ENCODE measurements at regions not wholly inside any gene's neighbourhood (a gene's known extent, or its start where the extent isn't known, plus 50 kb on each side); places are given as distances from the start of the nearest gene placed in this dataset.

- no peak for TF ChIP-seq ZFX (IDR thresholded peaks at IDR 0.05)
- TF ChIP-seq CTCF (conservative IDR thresholded peaks at IDR 0.05), result no peak
- H3K27ac ChIP-seq, result no peak overlapping the region
Measured at GRCh38 chr5:98529321-98529720, 244.1 kb upstream of the RGMB start.

- H3K27ac ChIP-seq, result no peak overlapping the region
- TF ChIP-seq ZFX (IDR thresholded peaks at IDR 0.05) (no peak), CTCF (conservative IDR thresholded peaks at IDR 0.05) (no peak)
Measured at GRCh38 chr5:98530224-98530623, 243.2 kb upstream of the RGMB start.

- no peak for TF ChIP-seq ZFX (IDR thresholded peaks at IDR 0.05)
- TF ChIP-seq CTCF (conservative IDR thresholded peaks at IDR 0.05), result no peak
- no peak overlapping the region for H3K27ac ChIP-seq
Measured at GRCh38 chr5:98535901-98536300, 237.6 kb upstream of the RGMB start.

GRCh38 chr5:98540056-98540455, 233.4 kb upstream of the RGMB start:
- H3K27ac ChIP-seq, result no peak overlapping the region
- TF ChIP-seq ZFX (IDR thresholded peaks at IDR 0.05), result no peak
- no peak for TF ChIP-seq CTCF (conservative IDR thresholded peaks at IDR 0.05)

- TF ChIP-seq ZFX (IDR thresholded peaks at IDR 0.05) (no peak), CTCF (conservative IDR thresholded peaks at IDR 0.05) (no peak)
- H3K27ac ChIP-seq, result no peak overlapping the region
Measured at GRCh38 chr5:98541641-98542040, 231.8 kb upstream of the RGMB start.

- no peak for TF ChIP-seq ZFX (IDR thresholded peaks at IDR 0.05)
- TF ChIP-seq CTCF (conservative IDR thresholded peaks at IDR 0.05), result no peak
- no peak overlapping the region for H3K27ac ChIP-seq
Measured at GRCh38 chr5:98543490-98543889, 230.0 kb upstream of the RGMB start.

- H3K27ac ChIP-seq, result peak overlapping the region; percentile 34; the same call in 1 of the 2 replicates
Measured at GRCh38 chr5:98546924-98547323, 226.5 kb upstream of the RGMB start.

- H3K27ac ChIP-seq, result no peak overlapping the region
- TF ChIP-seq ZFX (IDR thresholded peaks at IDR 0.05), result no peak
- TF ChIP-seq CTCF (conservative IDR thresholded peaks at IDR 0.05), result no peak
Measured at GRCh38 chr5:98556712-98557111, 216.8 kb upstream of the RGMB start.

Measured in C4-2B (cell line).